RWPE1 (cell line): ENCODE measurements at regions not wholly inside any gene's neighbourhood (a gene's known extent, or its start where the extent isn't known, plus 50 kb on each side); places are given as distances from the start of the nearest gene placed in this dataset.
A peak's percentile ranks its signal among the peaks of the same experiment; 100 is the strongest.
"Not testable (repeated sequence)": the region's sequence is repeated elsewhere in the genome, so short reads cannot be mapped to it uniquely, and the experiment has no call there.

Experiments used
- CTCF ChIA-PET: fragments of 350-600 bp; sonication (Branson Sonifier 250); formaldehyde crosslinking; extraction: SDS; loops from one replicate; lab custom pipeline; 2021; lab: Yijun Ruan, JAX
- POLR2A ChIA-PET: fragments of 400-600 bp; formaldehyde crosslinking; extraction: SDS; loops from one replicate; lab custom pipeline; 2020; ENCODE audit warnings: antibody characterized with exemption; ENCODE audit not compliant: low non-redundant PET; lab: Yijun Ruan, JAX
- DNase-seq: peaks from one replicate; pipeline ENCODE4 v3.0.0; 2012; ENCODE audit warnings: low spot score
- H3K27ac ChIP-seq: fragments of 450-650 bp; 2 replicates; pipeline ENCODE4 v1.5.1; 2017
- CTCF ChIP-seq: fragments of 450-650 bp; conservative IDR thresholded peaks from 2 replicates; pipeline ENCODE4 v1.5.1; 2017; ENCODE audit warnings: low read depth, mild to moderate bottlenecking

- no peak for DNase-seq
- ChIA-PET CTCF (no interaction called here), POLR2A (no interaction called here)
- TF ChIP-seq CTCF = no peak
- H3K27ac ChIP-seq = no peak overlapping the region
These were observed 217.3 kb downstream of the RAB11FIP4 start for GRCh38 chr17:31608659-31609254.

GRCh38 chr17:31605761-31606160 is 214.3 kb downstream of the RAB11FIP4 start:
- ChIA-PET POLR2A (no interaction called here), CTCF (no interaction called here)
- TF ChIP-seq CTCF = no peak
- no peak overlapping the region for H3K27ac ChIP-seq
- DNase-seq = no peak

GRCh38 chr17:31604936-31605335 is 213.5 kb downstream of the RAB11FIP4 start:
- no peak for DNase-seq
- H3K27ac ChIP-seq = no peak overlapping the region
- TF ChIP-seq CTCF = no peak
- CTCF ChIA-PET = interaction anchor here (0.6 kb wide), 1 partner anchor 88 kb away, joined by 4 read pairs; no protein-coding TSS in a partner anchor
- POLR2A ChIA-PET = no interaction called here

- DNase-seq, POLR2A ChIA-PET, H3K27ac ChIP-seq: not testable (repeated sequence)
- CTCF ChIA-PET = interaction anchor here (0.7 kb wide), 1 partner anchor 85 kb away, joined by 4 read pairs; no protein-coding TSS in a partner anchor
These were observed 208.7 kb downstream of the RAB11FIP4 start for GRCh38 chr17:31600144-31600543.

GRCh38 chr17:31598921-31599571 is 207.6 kb downstream of the RAB11FIP4 start:
- ChIA-PET POLR2A (no interaction called here), CTCF (interaction anchor here (0.7 kb wide), 1 partner anchor 41 kb away, joined by 3 read pairs; no protein-coding TSS in a partner anchor)
- H3K27ac ChIP-seq = peak overlapping the region; percentile 13; the same call in 1 of the 2 replicates
- no peak for DNase-seq
- TF ChIP-seq CTCF = no peak

GRCh38 chr17:31598399-31598782 is 206.9 kb downstream of the RAB11FIP4 start:
- TF ChIP-seq CTCF = no peak
- H3K27ac ChIP-seq = no peak overlapping the region
- DNase-seq = no peak
- ChIA-PET CTCF (interaction anchor here (0.6 kb wide), 1 partner anchor 53 kb away, joined by 8 read pairs; no protein-coding TSS in a partner anchor), POLR2A (no interaction called here)
